ENCODE measurements at regions not wholly inside any gene's neighbourhood (a gene's known extent, or its start where the extent isn't known, plus 50 kb on each side); places are given as distances from the start of the nearest gene placed in this dataset.

DNA sequence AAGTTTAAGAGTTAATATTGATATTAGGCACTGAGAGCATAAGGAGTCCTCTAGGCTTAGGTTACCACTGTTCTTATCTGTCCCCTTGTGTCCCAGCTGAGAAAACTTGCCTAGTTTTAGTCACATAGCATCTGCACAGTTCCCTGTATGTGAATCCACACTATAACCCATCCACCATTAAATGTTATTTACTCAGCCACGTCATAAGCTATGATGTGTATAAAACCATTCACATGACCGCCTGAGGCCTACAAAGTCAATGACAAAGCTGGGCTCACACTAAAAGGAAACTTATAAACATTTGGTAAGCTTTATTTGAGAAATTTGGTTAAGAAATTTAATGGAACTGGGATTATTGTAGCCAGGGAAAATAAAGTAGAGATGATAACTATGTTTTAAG lies 59.2 kb upstream of the TFAP2D start:
- no peak for DNase-seq

DNA sequence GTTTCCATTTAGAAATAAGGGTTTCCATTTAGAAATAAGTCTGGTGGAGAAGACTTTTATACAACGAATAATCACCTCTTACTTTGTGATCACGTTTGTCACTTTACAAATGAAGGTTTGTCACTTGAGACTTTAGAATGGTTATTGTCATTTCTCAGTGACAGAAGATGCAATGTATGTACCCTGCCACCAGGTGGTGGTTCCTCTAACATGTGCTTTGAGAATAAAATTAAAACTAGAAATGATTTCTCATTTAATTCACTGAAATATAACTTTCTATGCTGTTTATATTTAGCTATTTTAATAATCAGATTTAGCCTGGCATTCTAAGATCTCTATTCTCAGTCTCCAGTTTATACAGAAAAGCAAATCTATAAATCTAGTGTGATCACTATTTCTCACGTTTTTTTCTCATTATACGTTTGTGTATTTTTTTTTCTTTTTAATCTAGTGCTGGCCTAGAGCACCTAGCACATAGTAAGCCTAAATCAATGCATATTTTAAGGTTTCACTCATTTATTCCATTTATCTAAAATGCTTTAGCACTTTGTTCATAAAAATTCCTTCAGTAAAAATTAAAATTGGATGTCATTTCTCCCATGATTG lies 57.4 kb upstream of the TFAP2D start:
- DNase-seq, result peak; percentile 63

GRCh38 chr6:50657513-50657912 lies 55.8 kb upstream of the TFAP2D start:
- no peak for DNase-seq

DNA sequence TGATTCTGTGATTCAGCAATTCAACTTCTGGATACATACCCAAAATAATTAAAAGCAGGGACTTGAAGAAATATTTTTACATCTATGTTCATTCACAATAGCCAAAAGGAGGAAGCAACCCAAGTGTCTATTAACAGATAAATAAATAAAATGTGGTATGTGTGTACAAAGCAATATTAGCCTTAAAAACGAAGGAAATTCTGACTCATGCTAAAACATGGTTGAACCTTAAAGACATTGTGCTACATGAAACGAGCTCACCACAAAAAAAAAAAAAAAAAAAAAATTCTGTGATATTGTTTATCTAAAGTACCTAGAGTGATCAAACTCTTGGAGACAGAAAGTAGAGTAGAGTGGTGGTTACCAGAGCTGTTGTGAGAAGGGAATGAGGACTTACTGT lies 54.8 kb upstream of the TFAP2D start:
- DNase-seq, result peak; percentile 53

GRCh38 chr6:50661636-50662035 lies 51.7 kb upstream of the TFAP2D start:
- DNase-seq, result peak; percentile 88

All from dermis blood vessel endothelial cell (primary cell).